C4-2B (cell line): ENCODE measurements at regions not wholly inside any gene's neighbourhood (a gene's known extent, or its start where the extent isn't known, plus 50 kb on each side); places are given as distances from the start of the nearest gene placed in this dataset.

Source experiments
- ZFX ChIP-seq: fragments of 450-650 bp; IDR thresholded peaks from 2 replicates; pipeline ENCODE4 v1.6.1; 2017
- TF ChIP-seq, protein P1 (sequence below): fragments of 450-650 bp; conservative IDR thresholded peaks from 2 replicates; pipeline ENCODE4 v1.5.1; 2017; ENCODE audit warnings: mild to moderate bottlenecking

GRCh38 chr12:47356129-47356700 lies 276.5 kb upstream of the AMIGO2 start:
- TF ChIP-seq, protein P1, sequence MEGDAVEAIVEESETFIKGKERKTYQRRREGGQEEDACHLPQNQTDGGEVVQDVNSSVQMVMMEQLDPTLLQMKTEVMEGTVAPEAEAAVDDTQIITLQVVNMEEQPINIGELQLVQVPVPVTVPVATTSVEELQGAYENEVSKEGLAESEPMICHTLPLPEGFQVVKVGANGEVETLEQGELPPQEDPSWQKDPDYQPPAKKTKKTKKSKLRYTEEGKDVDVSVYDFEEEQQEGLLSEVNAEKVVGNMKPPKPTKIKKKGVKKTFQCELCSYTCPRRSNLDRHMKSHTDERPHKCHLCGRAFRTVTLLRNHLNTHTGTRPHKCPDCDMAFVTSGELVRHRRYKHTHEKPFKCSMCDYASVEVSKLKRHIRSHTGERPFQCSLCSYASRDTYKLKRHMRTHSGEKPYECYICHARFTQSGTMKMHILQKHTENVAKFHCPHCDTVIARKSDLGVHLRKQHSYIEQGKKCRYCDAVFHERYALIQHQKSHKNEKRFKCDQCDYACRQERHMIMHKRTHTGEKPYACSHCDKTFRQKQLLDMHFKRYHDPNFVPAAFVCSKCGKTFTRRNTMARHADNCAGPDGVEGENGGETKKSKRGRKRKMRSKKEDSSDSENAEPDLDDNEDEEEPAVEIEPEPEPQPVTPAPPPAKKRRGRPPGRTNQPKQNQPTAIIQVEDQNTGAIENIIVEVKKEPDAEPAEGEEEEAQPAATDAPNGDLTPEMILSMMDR, result no peak
- no peak for TF ChIP-seq ZFX
